H9 (cell line): ENCODE measurements at regions not wholly inside any gene's neighbourhood (a gene's known extent, or its start where the extent isn't known, plus 50 kb on each side); places are given as distances from the start of the nearest gene placed in this dataset.
"Not testable (repeated sequence)": the region's sequence is repeated elsewhere in the genome, so short reads cannot be mapped to it uniquely, and the experiment has no call there.

ENCODE experiments used
- DNase-seq: peaks from one replicate; pipeline ENCODE4 v3.0.0-alpha.2; 2017
- H2AFZ ChIP-seq: one replicate; pipeline ENCODE4 v1.6.1; 2013; ENCODE audit warnings: mild to moderate bottlenecking, low read length, control low read depth, moderate library complexity
- H2AK5ac ChIP-seq: 2 replicates; pipeline ENCODE4 v1.6.1; 2013; ENCODE audit warnings: low read length, control low read depth, mixed read lengths; ENCODE audit not compliant: insufficient read length
- H2BK120ac ChIP-seq: one replicate; pipeline ENCODE4 v1.6.1; 2013; ENCODE audit warnings: low read depth, mild to moderate bottlenecking, low read length, control low read depth, inconsistent platforms; ENCODE audit not compliant: poor library complexity, severe bottlenecking
- H2BK12ac ChIP-seq: 2 replicates; pipeline ENCODE4 v1.6.1; 2013; ENCODE audit warnings: low read length, control low read depth, mixed read lengths, low read depth; ENCODE audit not compliant: insufficient read length
- H2BK15ac ChIP-seq: 2 replicates; pipeline ENCODE4 v1.6.1; 2013; ENCODE audit warnings: low read depth, low read length, control low read depth
- H2BK20ac ChIP-seq: one replicate; pipeline ENCODE4 v1.6.1; 2013; ENCODE audit warnings: low read depth, mild to moderate bottlenecking, low read length, control low read depth, inconsistent platforms; ENCODE audit not compliant: poor library complexity, severe bottlenecking
- H2BK5ac ChIP-seq: 2 replicates; pipeline ENCODE4 v1.6.1; 2013; ENCODE audit warnings: low read length, control low read depth, mixed read lengths; ENCODE audit not compliant: insufficient read length
- H3K14ac ChIP-seq: 2 replicates; pipeline ENCODE4 v1.6.1; 2013; ENCODE audit warnings: low read length, control low read depth; ENCODE audit not compliant: insufficient read depth
- H3K18ac ChIP-seq: 2 replicates; pipeline ENCODE4 v1.6.1; 2013; ENCODE audit warnings: low read depth, mild to moderate bottlenecking, mixed read lengths, low read length, control low read depth; ENCODE audit not compliant: insufficient read length
- H3K23ac ChIP-seq: 2 replicates; pipeline ENCODE4 v1.6.1; 2013; ENCODE audit warnings: low read length, control low read depth, mixed read lengths, low read depth; ENCODE audit not compliant: insufficient read length
- H3K23me2 ChIP-seq: 2 replicates; pipeline ENCODE4 v1.6.1; 2013; ENCODE audit warnings: low read depth, mild to moderate bottlenecking, mixed read lengths, low read length, control low read depth; ENCODE audit not compliant: insufficient read length, poor library complexity, severe bottlenecking
- H3K27ac ChIP-seq: 2 replicates; pipeline ENCODE4 v1.5.1; 2013; ENCODE audit warnings: low read length, control low read depth, mixed read lengths, low read depth; ENCODE audit not compliant: insufficient read length
- H3K27me3 ChIP-seq: 2 replicates; pipeline ENCODE4 v1.6.1; 2013; ENCODE audit warnings: low read length, control low read depth, inconsistent platforms; ENCODE audit not compliant: insufficient read depth
- H3K4ac ChIP-seq: 2 replicates; pipeline ENCODE4 v1.6.1; 2013; ENCODE audit warnings: low read depth, mild to moderate bottlenecking, control low read depth, inconsistent platforms, low read length, moderate library complexity
- H3K4me1 ChIP-seq: 2 replicates; pipeline ENCODE4 v1.6.1; 2013; ENCODE audit warnings: low read length, control low read depth, inconsistent platforms; ENCODE audit not compliant: insufficient read depth
- H3K4me2 ChIP-seq: 2 replicates; pipeline ENCODE4 v1.6.1; 2013; ENCODE audit warnings: low read length, control low read depth, mixed read lengths; ENCODE audit not compliant: insufficient read length, insufficient read depth
- H3K56ac ChIP-seq: 2 replicates; pipeline ENCODE4 v1.6.1; 2013; ENCODE audit warnings: low read depth, mild to moderate bottlenecking, mixed read lengths, low read length, control low read depth; ENCODE audit not compliant: insufficient read length
- H3K79me1 ChIP-seq: 2 replicates; pipeline ENCODE4 v1.6.1; 2013; ENCODE audit warnings: low read depth, mild to moderate bottlenecking, moderate library complexity, low read length, control low read depth, inconsistent platforms; ENCODE audit not compliant: insufficient read depth, poor library complexity, severe bottlenecking
- H3K79me2 ChIP-seq: 2 replicates; pipeline ENCODE4 v1.6.1; 2013; ENCODE audit warnings: low read length, control low read depth, inconsistent platforms; ENCODE audit not compliant: insufficient read depth
- H3K9ac ChIP-seq: 2 replicates; pipeline ENCODE4 v1.6.1; 2013; ENCODE audit warnings: low read length, control low read depth, mixed read lengths; ENCODE audit not compliant: insufficient read length; ENCODE audit errors: extremely low read depth
- H3K9me3 ChIP-seq: one replicate; pipeline ENCODE4 v1.6.1; 2013; ENCODE audit warnings: low read depth, low read length, inconsistent platforms; ENCODE audit not compliant: control insufficient read depth
- H3T11ph ChIP-seq: one replicate; pipeline ENCODE4 v1.6.1; 2013; ENCODE audit warnings: mild to moderate bottlenecking, low read length, control low read depth, inconsistent platforms
- H4K20me1 ChIP-seq: one replicate; pipeline ENCODE4 v1.6.1; 2013; ENCODE audit not compliant: control insufficient read depth, insufficient read length, insufficient read depth
- H4K5ac ChIP-seq: 2 replicates; pipeline ENCODE4 v1.6.1; 2013; ENCODE audit warnings: low read depth, mild to moderate bottlenecking, mixed read lengths, low read length, control low read depth; ENCODE audit not compliant: insufficient read length
- H4K8ac ChIP-seq: replicated peaks from 2 replicates; pipeline ENCODE4 v1.6.1; 2013; ENCODE audit warnings: low read length, control low read depth, mixed read lengths, low read depth; ENCODE audit not compliant: insufficient read length
- H4K91ac ChIP-seq: 2 replicates; pipeline ENCODE4 v1.6.1; 2013; ENCODE audit warnings: low read depth, mild to moderate bottlenecking, moderate library complexity, mixed read lengths, low read length, control low read depth; ENCODE audit not compliant: insufficient read length
- H3K27ac Mint-ChIP-seq, 3 experiments: 2 replicates in 2 of 3; 3 replicates in 1 of 3; pipeline ENCODE4 v1.8.0; 2020 to 2021; ENCODE audit warnings: mixed read lengths in 3 of 3, mild to moderate bottlenecking in 1 of 3, moderate library complexity in 1 of 3
- H3K27me3 Mint-ChIP-seq: 2 replicates; pipeline ENCODE4 v1.8.0; 2021; ENCODE audit warnings: low read depth, mild to moderate bottlenecking, moderate library complexity, mixed read lengths
- H3K36me3 Mint-ChIP-seq, 3 experiments: 2 replicates in 2 of 3; 3 replicates in 1 of 3; pipeline ENCODE4 v1.8.0; 2020 to 2021; ENCODE audit warnings: low read depth in 3 of 3, mixed read lengths in 3 of 3; ENCODE audit not compliant: insufficient read depth in 1 of 3
- H3K4me1 Mint-ChIP-seq, 2 experiments: 2 replicates each; pipeline ENCODE4 v1.8.0; 2020; ENCODE audit warnings: mixed read lengths in 2 of 2
- H3K4me3 Mint-ChIP-seq, 2 experiments: 2 replicates in 1 of 2; 3 replicates in 1 of 2; pipeline ENCODE4 v1.8.0; 2020 to 2021; ENCODE audit warnings: mild to moderate bottlenecking in 2 of 2, mixed read lengths in 2 of 2, moderate library complexity in 1 of 2
- H3K9me3 Mint-ChIP-seq, 2 experiments: 2 replicates in 1 of 2; 3 replicates in 1 of 2; pipeline ENCODE4 v1.8.0; 2020; ENCODE audit warnings: mild to moderate bottlenecking in 2 of 2, mixed read lengths in 2 of 2, moderate library complexity in 1 of 2
- CTCF ChIP-seq: fragments of 200-600 bp; sonication (generic); conservative IDR thresholded peaks from 3 replicates; pipeline ENCODE4 v1.8.0; 2021; ENCODE audit warnings: antibody characterized with exemption, mild to moderate bottlenecking
- WGBS: extraction: QIAGEN DNeasy Blood & Tissue Kit; methylation state at CpG from one replicate; pipeline ENCODE4 v1.1.7; 2013; ENCODE audit warnings: missing lambda C conversion rate, low lambda C conversion rate, mixed read lengths; ENCODE audit not compliant: insufficient read length; ENCODE audit errors: extremely low coverage; 5-methylcytosine and 5-hydroxymethylcytosine counted together

DNA sequence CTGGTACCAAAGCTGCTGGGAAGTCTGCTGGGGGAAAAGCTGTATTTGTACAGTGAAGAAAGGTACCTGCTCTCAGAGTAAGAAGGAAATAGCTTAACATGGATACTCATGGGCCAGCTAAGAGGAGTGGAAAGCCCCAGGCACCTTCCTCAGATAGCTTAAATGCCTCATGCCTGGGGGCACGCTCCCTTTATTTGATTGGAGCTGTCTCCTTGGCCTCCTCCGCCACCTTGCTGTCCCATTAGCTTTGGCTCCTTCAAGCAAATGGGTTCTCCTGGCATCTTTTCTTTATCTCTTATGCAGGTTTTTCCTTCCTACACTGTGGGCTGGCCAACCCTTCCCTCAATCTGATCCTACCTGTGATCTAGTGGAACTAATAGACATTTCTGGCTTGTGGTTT, 318.5 kb downstream of the SH2D4B start:
- Histone ChIP-seq H4K91ac (no peak overlapping the region), H3K4ac (no peak overlapping the region), H2BK120ac (no peak overlapping the region), H3K4me1 (no peaks in the 10 kb centered on the region), H3K14ac (no peak overlapping the region), H2BK12ac (no peak overlapping the region), H4K5ac (no peak overlapping the region), H2BK5ac (no peak overlapping the region), H4K20me1 (no peaks in the 10 kb centered on the region), H4K8ac (no peak overlapping the region), H2AK5ac (no peak overlapping the region), H2BK20ac (no peak overlapping the region), H3K79me2 (no peaks in the 10 kb centered on the region), H3K18ac (no peak overlapping the region), H3K23ac (no peak overlapping the region), H2BK15ac (no peak overlapping the region), H3K79me1 (no peaks in the 10 kb centered on the region), H3T11ph (no peak overlapping the region), H2AFZ (no peak overlapping the region), H3K23me2 (no peaks in the 10 kb centered on the region), H3K9me3 (no peaks in the 10 kb centered on the region), H3K4me2 (no peak overlapping the region), H3K27ac (no peak overlapping the region), H3K9ac (no peak overlapping the region), H3K27me3 (no peaks in the 10 kb centered on the region), H3K56ac (no peak overlapping the region)
- Mint-ChIP-seq H3K9me3 (peaks cover 4 to 5% of the 10 kb centered on the region in 2 experiments; a peak in 2 of 5 replicates), H3K36me3 (peaks cover 0 to 7% (median 5%) of the 10 kb centered on the region in 3 experiments; a peak in 3 of 7 replicates), H3K27me3 (no peaks in the 10 kb centered on the region; the same call in 1 of the 2 replicates), H3K4me3 (no peak overlapping the region), H3K27ac (peak overlapping the region in 1 of 3 experiments; percentile 33; a peak in 1 of 7 replicates), H3K4me1 (peaks cover 0 to 7% of the 10 kb centered on the region in 2 experiments; a peak in 1 of 4 replicates)
- DNase-seq: no peak
- WGBS: no CpG with 5 or more reads among the region's 2 CpGs
- no peak for TF ChIP-seq CTCF

- not testable (repeated sequence) for H3K9me3 Mint-ChIP-seq, H4K8ac ChIP-seq, H3K27me3 ChIP-seq, H3K27ac ChIP-seq, H3K79me1 ChIP-seq, H3K18ac ChIP-seq, H2BK5ac ChIP-seq, H3K4me3 Mint-ChIP-seq, H2BK120ac ChIP-seq, H2BK15ac ChIP-seq, H4K5ac ChIP-seq, DNase-seq, H3K23me2 ChIP-seq, H3K79me2 ChIP-seq, H3K23ac ChIP-seq, H4K20me1 ChIP-seq, H3K36me3 Mint-ChIP-seq, H3K4me2 ChIP-seq, H2BK12ac ChIP-seq, H3T11ph ChIP-seq, H3K4ac ChIP-seq, H3K9ac ChIP-seq, H2AK5ac ChIP-seq, H2BK20ac ChIP-seq, H3K27ac Mint-ChIP-seq, H3K9me3 ChIP-seq, H4K91ac ChIP-seq, H3K4me1 ChIP-seq, H3K27me3 Mint-ChIP-seq, H3K14ac ChIP-seq, H2AFZ ChIP-seq, H3K56ac ChIP-seq
- WGBS: no CpG with 5 or more reads among the region's 22 CpGs
- peaks cover 7 to 11% of the 10 kb centered on the region in 2 experiments for H3K4me1 Mint-ChIP-seq
Measured at GRCh38 chr10:80859279-80859678, 321.6 kb downstream of the SH2D4B start.
